ENCODE measurements at regions not wholly inside any gene's neighbourhood (a gene's known extent, or its start where the extent isn't known, plus 50 kb on each side); places are given as distances from the start of the nearest gene placed in this dataset.
A peak's percentile ranks its signal among the peaks of the same experiment; 100 is the strongest.

DNA sequence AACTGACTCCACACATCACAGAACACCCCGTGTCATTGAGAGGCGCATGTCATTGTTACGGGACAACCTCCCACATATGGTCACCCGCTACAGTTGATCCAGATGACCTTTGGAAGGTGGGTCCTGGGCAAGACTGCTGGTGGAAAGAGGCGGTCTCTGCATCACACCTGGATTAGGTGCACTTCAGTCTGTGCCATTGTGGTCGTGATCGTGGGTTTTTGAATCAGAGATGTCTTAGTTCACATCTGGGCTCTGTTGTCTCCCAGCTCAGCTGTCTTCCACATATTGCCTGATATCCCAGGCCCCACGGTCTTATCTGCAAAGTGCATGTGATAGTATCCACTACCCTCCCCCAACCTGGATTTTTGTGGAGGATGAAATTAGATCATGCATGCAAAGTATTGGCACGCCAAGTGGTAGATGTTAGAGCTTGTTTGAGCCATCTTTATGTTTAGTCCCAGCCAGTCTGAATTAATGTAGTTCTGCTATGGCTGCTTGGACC, 208.7 kb upstream of the FOXN3 start:
- no peak for DNase-seq
- H3K9me3 Mint-ChIP-seq (ENCODE audit: insufficient read depth), result peaks cover 17% of the 10 kb centered on the region
- POLR2A ChIA-PET, result no interaction called here
- peaks cover 53% of the 10 kb centered on the region for H3K4me1 Mint-ChIP-seq (ENCODE audit: low read depth)
- no peak overlapping the region for H3K27ac Mint-ChIP-seq
- peaks cover 18% of the 10 kb centered on the region for H3K36me3 Mint-ChIP-seq (ENCODE audit: low read depth)
- no peaks in the 10 kb centered on the region for H3K27me3 Mint-ChIP-seq (ENCODE audit: low read depth)
- no peak overlapping the region for H3K4me3 Mint-ChIP-seq
- CTCF ChIA-PET, result interaction anchor here (1.0 kb wide), 1 partner anchor 195 kb away, joined by 3 read pairs; no protein-coding TSS in a partner anchor
- no peak for ATAC-seq

GRCh38 chr14:89625244-89625713, 208.2 kb upstream of the FOXN3 start:
- Mint-ChIP-seq H3K9me3 (ENCODE audit: insufficient read depth) (peaks cover 17% of the 10 kb centered on the region), H3K27ac (no peak overlapping the region), H3K4me1 (ENCODE audit: low read depth) (peaks cover 56% of the 10 kb centered on the region), H3K4me3 (no peak overlapping the region), H3K36me3 (ENCODE audit: low read depth) (peaks cover 18% of the 10 kb centered on the region), H3K27me3 (ENCODE audit: low read depth) (no peaks in the 10 kb centered on the region)
- CTCF ChIA-PET, result interaction anchor here (1.0 kb wide), 1 partner anchor 195 kb away, joined by 3 read pairs; no protein-coding TSS in a partner anchor
- ATAC-seq (no peak), DNase-seq (no peak)
- POLR2A ChIA-PET, result interaction anchor here (0.9 kb wide), 1 partner anchor 16 kb away, joined by 4 read pairs; no protein-coding TSS in a partner anchor

GRCh38 chr14:89624500-89625156, 207.6 kb upstream of the FOXN3 start:
- ChIA-PET POLR2A (interaction anchor here (0.9 kb wide), 1 partner anchor 17 kb away, joined by 4 read pairs; no protein-coding TSS in a partner anchor), CTCF (no interaction called here)
- Mint-ChIP-seq H3K4me3 (no peak overlapping the region), H3K4me1 (ENCODE audit: low read depth) (peaks cover 59% of the 10 kb centered on the region), H3K9me3 (ENCODE audit: insufficient read depth) (peaks cover 17% of the 10 kb centered on the region), H3K36me3 (ENCODE audit: low read depth) (peaks cover 18% of the 10 kb centered on the region), H3K27me3 (ENCODE audit: low read depth) (no peaks in the 10 kb centered on the region), H3K27ac (no peak overlapping the region)
- ATAC-seq, result no peak
- DNase-seq, result no peak

GRCh38 chr14:89621791-89622638, 205.0 kb upstream of the FOXN3 start:
- Mint-ChIP-seq H3K36me3 (ENCODE audit: low read depth) (peaks cover 9% of the 10 kb centered on the region), H3K27ac (peak overlapping the region; percentile 97), H3K4me3 (peak overlapping the region; percentile 91), H3K4me1 (ENCODE audit: low read depth) (peaks cover 45% of the 10 kb centered on the region), H3K9me3 (ENCODE audit: insufficient read depth) (peaks cover 9% of the 10 kb centered on the region), H3K27me3 (ENCODE audit: low read depth) (no peaks in the 10 kb centered on the region)
- ChIA-PET CTCF (interaction anchor here (1.0 to 1.4 kb wide), 4 partner anchors 9 to 146 kb away, joined by 3 to 6 read pairs (median 4); no protein-coding TSS in a partner anchor), POLR2A (interaction anchor here (0.9 to 1.9 kb wide), 5 partner anchors 8 to 99 kb away, joined by 3 to 9 read pairs (median 4); no protein-coding TSS in a partner anchor)
- no peak for DNase-seq
- ATAC-seq, result no peak

DNA sequence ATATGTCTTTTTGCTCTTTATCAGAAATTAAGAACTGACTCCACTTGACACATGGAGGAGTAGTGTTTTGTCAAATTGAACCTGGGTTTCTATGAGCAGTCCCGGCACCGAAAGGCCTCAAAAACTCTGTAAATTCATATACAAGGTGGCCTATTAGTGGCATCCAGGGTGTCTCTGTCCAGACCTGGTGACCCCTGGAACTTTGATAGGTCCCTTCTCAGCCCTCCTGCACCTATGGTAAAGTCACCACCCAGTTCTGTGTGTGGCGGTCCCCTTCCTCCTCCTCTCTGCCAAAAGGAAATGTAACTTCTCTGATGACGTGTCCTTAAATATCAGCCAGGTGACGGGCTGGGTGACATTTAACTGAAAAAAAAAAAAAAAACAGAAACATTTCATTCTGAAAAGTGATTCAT, 204.0 kb upstream of the FOXN3 start:
- H3K27me3 Mint-ChIP-seq (ENCODE audit: low read depth), result no peaks in the 10 kb centered on the region
- H3K4me1 Mint-ChIP-seq (ENCODE audit: low read depth), result peaks cover 45% of the 10 kb centered on the region
- peak overlapping the region; percentile 97 for H3K27ac Mint-ChIP-seq
- peak; percentile 33 for ATAC-seq
- POLR2A ChIA-PET, result interaction anchor here (0.6 to 4.3 kb wide), 5 partner anchors 21 to 192 kb away, joined by 3 to 48 read pairs (median 29); no protein-coding TSS in a partner anchor
- CTCF ChIA-PET, result interaction anchor here (1.3 to 2.3 kb wide), 4 partner anchors 10 to 147 kb away, joined by 3 to 11 read pairs (median 6); no protein-coding TSS in a partner anchor
- DNase-seq, result peak; percentile 72
- peak overlapping the region; percentile 91 for H3K4me3 Mint-ChIP-seq
- peaks cover 2% of the 10 kb centered on the region for H3K36me3 Mint-ChIP-seq (ENCODE audit: low read depth)
- no peaks in the 10 kb centered on the region for H3K9me3 Mint-ChIP-seq (ENCODE audit: insufficient read depth)

DNA sequence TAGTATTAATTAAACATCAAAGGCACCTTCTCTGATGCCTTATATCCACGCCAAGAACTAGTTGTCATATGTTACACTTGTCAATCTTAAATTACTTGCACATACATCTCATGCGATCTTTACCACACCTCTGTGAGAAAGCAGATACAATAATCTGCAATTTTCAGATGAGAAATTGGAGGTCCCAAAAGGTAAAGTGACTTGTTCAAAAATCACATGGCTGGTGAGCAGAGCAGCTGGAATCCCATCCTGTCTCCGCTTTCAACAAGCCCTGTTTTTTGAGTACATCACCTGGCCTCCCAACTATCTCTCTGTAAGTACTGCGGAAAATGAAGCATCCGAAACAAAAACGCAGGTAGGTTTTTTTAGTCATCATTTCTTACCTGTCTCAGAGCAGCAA, 203.4 kb upstream of the FOXN3 start:
- no peak for DNase-seq
- POLR2A ChIA-PET, result interaction anchor here (0.6 to 4.3 kb wide), 12 partner anchors 10 to 204 kb away, joined by 3 to 48 read pairs (median 6); no protein-coding TSS in a partner anchor
- Mint-ChIP-seq H3K9me3 (ENCODE audit: insufficient read depth) (no peaks in the 10 kb centered on the region), H3K27me3 (ENCODE audit: low read depth) (no peaks in the 10 kb centered on the region), H3K27ac (peak overlapping the region; percentile 97), H3K4me3 (peak overlapping the region; percentile 91), H3K36me3 (ENCODE audit: low read depth) (no peaks in the 10 kb centered on the region), H3K4me1 (ENCODE audit: low read depth) (peaks cover 48% of the 10 kb centered on the region)
- CTCF ChIA-PET, result interaction anchor here (1.0 to 2.3 kb wide), 2 partner anchors 18 to 21 kb away, joined by 3 to 11 read pairs; no protein-coding TSS in a partner anchor
- ATAC-seq, result no peak

GRCh38 chr14:89619596-89619995, 202.6 kb upstream of the FOXN3 start:
- ATAC-seq (no peak), DNase-seq (no peak)
- Mint-ChIP-seq H3K27me3 (ENCODE audit: low read depth) (no peaks in the 10 kb centered on the region), H3K36me3 (ENCODE audit: low read depth) (no peaks in the 10 kb centered on the region), H3K27ac (peak overlapping the region; percentile 97), H3K4me1 (ENCODE audit: low read depth) (peaks cover 55% of the 10 kb centered on the region), H3K4me3 (peak overlapping the region; percentile 91), H3K9me3 (ENCODE audit: insufficient read depth) (no peaks in the 10 kb centered on the region)
- ChIA-PET POLR2A (interaction anchor here (0.7 to 4.3 kb wide), 22 partner anchors 11 to 204 kb away, joined by 3 to 48 read pairs (median 4); no protein-coding TSS in a partner anchor), CTCF (interaction anchor here (1.0 to 2.4 kb wide), 5 partner anchors 19 to 147 kb away, joined by 3 to 14 read pairs (median 11); no protein-coding TSS in a partner anchor)

DNA sequence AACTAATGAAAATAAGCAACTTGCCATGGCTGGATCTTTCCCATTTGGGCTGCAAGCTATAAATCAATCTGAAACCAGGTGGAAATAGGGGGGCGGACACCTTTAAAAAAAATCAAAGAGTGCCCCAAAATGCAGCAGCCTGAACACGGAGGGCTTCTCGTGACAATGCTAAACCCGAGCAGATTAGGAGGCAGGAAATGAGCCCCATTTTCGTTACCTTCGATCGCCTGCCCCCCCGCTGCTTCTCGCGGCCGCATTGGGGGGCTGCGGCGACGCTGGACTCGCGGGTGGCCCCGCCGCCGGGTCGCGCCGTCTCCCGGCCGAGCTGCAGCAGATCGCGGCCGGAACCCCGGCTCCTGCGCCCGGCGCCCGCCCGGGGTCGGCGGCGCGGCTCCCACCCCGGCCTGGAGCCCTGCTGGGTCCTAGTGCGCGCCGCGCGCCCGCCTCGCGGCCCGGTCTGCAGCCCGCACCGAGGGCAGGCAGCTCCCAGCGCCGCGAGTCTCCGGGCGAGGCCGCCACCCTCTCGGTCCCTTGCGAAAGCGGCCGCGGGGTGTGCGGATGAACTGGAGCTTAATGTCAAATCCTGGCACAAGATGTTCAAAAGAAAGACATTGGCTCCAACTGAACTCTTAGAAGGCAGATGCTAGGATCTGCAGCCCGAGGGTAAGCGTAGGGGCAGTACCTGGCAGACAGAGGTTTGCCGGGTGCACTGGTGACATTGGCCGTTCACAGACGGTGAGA, 201.9 kb upstream of the FOXN3 start:
- H3K27me3 Mint-ChIP-seq (ENCODE audit: low read depth), result no peaks in the 10 kb centered on the region
- H3K36me3 Mint-ChIP-seq (ENCODE audit: low read depth), result no peaks in the 10 kb centered on the region
- ChIA-PET POLR2A (interaction anchor here (0.7 to 4.3 kb wide), 23 partner anchors 11 to 203 kb away, joined by 3 to 48 read pairs (median 4); no protein-coding TSS in a partner anchor), CTCF (interaction anchor here (0.6 to 2.4 kb wide), 6 partner anchors 20 to 148 kb away, joined by 3 to 14 read pairs (median 7); no protein-coding TSS in a partner anchor)
- ATAC-seq (peak; percentile 70), DNase-seq (peak; percentile 82)
- H3K4me1 Mint-ChIP-seq (ENCODE audit: low read depth), result peaks cover 61% of the 10 kb centered on the region
- peak overlapping the region; percentile 97 for H3K27ac Mint-ChIP-seq
- H3K9me3 Mint-ChIP-seq (ENCODE audit: insufficient read depth), result no peaks in the 10 kb centered on the region
- H3K4me3 Mint-ChIP-seq, result peak overlapping the region; percentile 91

- DNase-seq (no peak), ATAC-seq (no peak)
- ChIA-PET CTCF (interaction anchor here (0.6 to 2.4 kb wide), 6 partner anchors 23 to 577 kb away, joined by 3 to 14 read pairs (median 4); no protein-coding TSS in a partner anchor), POLR2A (interaction anchor here (0.9 to 4.3 kb wide), 18 partner anchors 12 to 778 kb away, joined by 3 to 48 read pairs (median 4); partner anchors contain the start of gene CALM1)
- Mint-ChIP-seq H3K36me3 (ENCODE audit: low read depth) (no peaks in the 10 kb centered on the region), H3K27ac (peak overlapping the region; percentile 96), H3K4me1 (ENCODE audit: low read depth) (peaks cover 68% of the 10 kb centered on the region), H3K4me3 (peak overlapping the region; percentile 87), H3K27me3 (ENCODE audit: low read depth) (no peaks in the 10 kb centered on the region), H3K9me3 (ENCODE audit: insufficient read depth) (no peaks in the 10 kb centered on the region)
Measured at GRCh38 chr14:89618330-89618708, 201.3 kb upstream of the FOXN3 start.

DNA sequence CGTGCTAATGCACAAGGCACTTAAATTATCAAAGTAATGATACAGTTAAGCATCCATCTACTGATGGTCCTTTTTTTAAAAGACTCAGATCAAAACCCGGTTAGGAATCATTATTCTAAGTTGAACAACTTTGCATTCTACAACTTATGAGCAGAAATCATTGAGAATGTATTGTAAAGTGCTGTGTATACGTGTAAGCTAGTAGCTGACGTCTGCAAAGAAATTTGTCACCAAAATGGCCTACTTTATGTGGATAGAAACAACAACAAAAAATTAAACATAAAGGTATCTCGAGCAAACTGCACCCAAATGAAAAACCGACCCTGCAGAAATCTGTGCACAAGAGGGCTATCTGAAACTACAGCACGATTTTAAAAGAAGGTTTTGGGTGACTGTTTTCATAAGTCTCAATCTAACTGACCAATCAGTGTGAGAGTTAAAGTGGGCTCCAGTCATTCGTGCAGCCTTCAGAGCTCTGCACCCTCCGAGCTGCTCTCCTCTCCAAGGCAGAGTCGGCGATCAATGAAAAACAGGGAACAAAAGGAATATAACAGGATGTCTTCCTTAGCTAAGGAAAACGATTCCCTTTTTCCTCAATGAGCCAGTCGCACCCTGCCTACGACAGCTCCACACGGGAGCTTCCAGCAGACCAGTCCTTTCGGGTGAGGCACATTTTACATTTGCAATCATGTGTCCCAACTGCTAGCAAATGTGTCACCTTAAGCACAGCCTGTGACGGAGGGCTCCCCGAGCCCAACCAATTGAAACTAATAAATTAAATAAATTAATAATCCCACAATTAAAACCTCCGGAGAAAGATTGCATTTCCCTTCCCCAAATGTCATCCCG, 200.7 kb upstream of the FOXN3 start:
- peaks cover 3% of the 10 kb centered on the region for H3K36me3 Mint-ChIP-seq (ENCODE audit: low read depth)
- peaks cover 72% of the 10 kb centered on the region for H3K4me1 Mint-ChIP-seq (ENCODE audit: low read depth)
- H3K9me3 Mint-ChIP-seq (ENCODE audit: insufficient read depth), result no peaks in the 10 kb centered on the region
- peak overlapping the region; percentile 87 for H3K4me3 Mint-ChIP-seq
- peak; percentile 60 for DNase-seq
- peak; percentile 19 for ATAC-seq
- H3K27me3 Mint-ChIP-seq (ENCODE audit: low read depth), result no peaks in the 10 kb centered on the region
- ChIA-PET CTCF (interaction anchor here (0.7 to 2.4 kb wide), 7 partner anchors 24 to 577 kb away, joined by 3 to 14 read pairs (median 4); no protein-coding TSS in a partner anchor), POLR2A (interaction anchor here (0.9 to 4.3 kb wide), 16 partner anchors 13 to 779 kb away, joined by 3 to 39 read pairs (median 4); partner anchors contain the start of gene CALM1)
- H3K27ac Mint-ChIP-seq, result peak overlapping the region; percentile 96
